D721Med (cell line): ENCODE measurements at regions not wholly inside any gene's neighbourhood (a gene's known extent, or its start where the extent isn't known, plus 50 kb on each side); places are given as distances from the start of the nearest gene placed in this dataset.
"Not testable (repeated sequence)": the region's sequence is repeated elsewhere in the genome, so short reads cannot be mapped to it uniquely, and the experiment has no call there.

Experiments used
- DNase-seq: peaks from one replicate; pipeline ENCODE4 v3.0.0; 2011; ENCODE audit warnings: low spot score; ENCODE audit not compliant: insufficient read length
- FAIRE-seq: peaks from 2 replicates; lab custom pipeline; 2011; peaks lifted over from hg19 to GRCh38; lab: Jason Lieb, UNC
- TF ChIP-seq, protein P1 (sequence below): IDR thresholded peaks from 2 replicates; pipeline ENCODE4 v1.5.1; 2012; ENCODE audit warnings: mild to moderate bottlenecking, control low read depth; ENCODE audit not compliant: insufficient read depth; ENCODE audit errors: missing control alignments

DNA sequence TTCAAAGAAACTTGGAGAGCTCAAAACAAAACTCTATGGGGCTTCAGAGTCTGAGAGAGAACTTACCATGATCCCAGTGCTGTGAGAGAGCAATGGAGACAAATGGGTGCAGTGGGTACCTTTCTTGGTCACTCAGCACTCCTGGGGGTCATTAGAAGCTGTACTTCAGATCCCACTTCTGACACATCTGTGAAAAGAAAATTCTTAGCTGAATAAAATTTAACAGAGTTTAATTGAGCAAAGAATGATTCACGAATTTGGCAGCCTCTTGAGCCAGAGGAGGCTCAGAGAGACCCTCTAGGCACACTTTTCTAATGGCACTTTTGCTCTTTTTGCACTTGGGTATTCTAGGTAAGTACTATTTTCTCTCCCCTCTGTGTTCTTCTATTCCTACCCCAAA lies 96.8 kb upstream of the SYT10 start:
- DNase-seq (no peak), FAIRE-seq (no peak)
- TF ChIP-seq, protein P1, sequence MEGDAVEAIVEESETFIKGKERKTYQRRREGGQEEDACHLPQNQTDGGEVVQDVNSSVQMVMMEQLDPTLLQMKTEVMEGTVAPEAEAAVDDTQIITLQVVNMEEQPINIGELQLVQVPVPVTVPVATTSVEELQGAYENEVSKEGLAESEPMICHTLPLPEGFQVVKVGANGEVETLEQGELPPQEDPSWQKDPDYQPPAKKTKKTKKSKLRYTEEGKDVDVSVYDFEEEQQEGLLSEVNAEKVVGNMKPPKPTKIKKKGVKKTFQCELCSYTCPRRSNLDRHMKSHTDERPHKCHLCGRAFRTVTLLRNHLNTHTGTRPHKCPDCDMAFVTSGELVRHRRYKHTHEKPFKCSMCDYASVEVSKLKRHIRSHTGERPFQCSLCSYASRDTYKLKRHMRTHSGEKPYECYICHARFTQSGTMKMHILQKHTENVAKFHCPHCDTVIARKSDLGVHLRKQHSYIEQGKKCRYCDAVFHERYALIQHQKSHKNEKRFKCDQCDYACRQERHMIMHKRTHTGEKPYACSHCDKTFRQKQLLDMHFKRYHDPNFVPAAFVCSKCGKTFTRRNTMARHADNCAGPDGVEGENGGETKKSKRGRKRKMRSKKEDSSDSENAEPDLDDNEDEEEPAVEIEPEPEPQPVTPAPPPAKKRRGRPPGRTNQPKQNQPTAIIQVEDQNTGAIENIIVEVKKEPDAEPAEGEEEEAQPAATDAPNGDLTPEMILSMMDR: no peak

GRCh38 chr12:33546004-33546403 lies 106.4 kb upstream of the SYT10 start:
- FAIRE-seq (no peak), DNase-seq (no peak)
- TF ChIP-seq, protein P1: no peak

- DNase-seq (no peak), FAIRE-seq (no peak)
- TF ChIP-seq, protein P1: no peak
Measured at GRCh38 chr12:33547084-33547483, 107.5 kb upstream of the SYT10 start.

GRCh38 chr12:33550214-33550613 lies 110.6 kb upstream of the SYT10 start:
- FAIRE-seq: not testable (repeated sequence)

DNA sequence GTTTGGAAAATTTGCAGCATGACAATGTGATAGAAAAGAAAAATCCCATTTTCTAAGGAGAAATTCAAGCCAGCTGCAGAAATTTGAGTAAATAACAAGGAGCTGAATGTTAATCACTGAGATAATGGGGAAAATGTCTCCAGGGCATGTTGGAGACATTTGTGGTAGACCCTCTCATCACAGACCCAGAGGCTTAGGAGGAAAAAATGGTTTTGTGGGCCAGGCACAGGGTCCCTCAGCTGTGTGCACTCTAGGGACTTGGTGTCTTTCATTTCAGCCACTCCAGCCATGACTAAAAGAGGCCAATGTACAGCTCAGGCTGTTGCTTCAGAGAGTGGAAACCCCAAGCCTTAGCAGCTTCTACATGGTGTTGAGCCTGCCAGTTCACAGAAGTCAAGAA lies 111.4 kb upstream of the SYT10 start:
- FAIRE-seq: no peak
- TF ChIP-seq, protein P1: no peak
- no peak for DNase-seq

More at GRCh38 chr12:33550214-33550613, 110.6 kb upstream of the SYT10 start:
- not testable (repeated sequence) for DNase-seq

GRCh38 chr12:33555128-33555527 lies 115.5 kb upstream of the SYT10 start:
- TF ChIP-seq, protein P1: no peak
- DNase-seq (no peak), FAIRE-seq (no peak)

DNA sequence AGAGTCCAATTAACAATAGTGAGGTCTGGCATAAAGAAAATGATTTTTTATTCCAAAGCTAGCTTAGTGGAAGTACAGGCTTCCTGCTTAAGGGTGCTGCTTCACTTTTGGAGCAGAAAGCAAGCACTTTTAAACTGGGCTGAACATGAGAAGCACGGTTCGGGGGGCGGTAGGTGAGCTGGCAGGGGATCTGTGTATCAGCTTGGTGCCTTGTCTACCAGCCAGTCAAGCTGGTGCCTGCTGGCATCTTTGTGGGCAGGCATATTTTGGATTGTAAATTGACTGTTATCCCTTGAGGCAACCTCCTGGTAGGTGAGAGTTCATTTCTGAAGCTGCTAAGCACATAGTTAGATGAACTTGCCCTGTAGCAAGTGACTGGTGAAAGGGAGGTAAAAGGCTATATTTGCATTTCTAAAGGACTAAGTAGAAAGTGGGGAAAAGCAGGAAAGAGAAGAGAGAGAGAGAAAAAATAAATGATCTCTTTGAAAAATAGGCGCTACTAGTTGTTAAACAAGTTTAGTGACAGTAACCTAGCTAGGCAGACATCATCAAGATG lies 121.1 kb upstream of the SYT10 start:
- FAIRE-seq: no peak
- TF ChIP-seq, protein P1: no peak
- DNase-seq: no peak

- FAIRE-seq (no peak), DNase-seq (no peak)
- TF ChIP-seq, protein P1: no peak
Measured at GRCh38 chr12:33562401-33562800, 122.8 kb upstream of the SYT10 start.
